Epithelial cell of proximal tubule (primary cell): ENCODE measurements at regions not wholly inside any gene's neighbourhood (a gene's known extent, or its start where the extent isn't known, plus 50 kb on each side); places are given as distances from the start of the nearest gene placed in this dataset.

Experiments used
- DNase-seq: peaks from one replicate; pipeline ENCODE4 v3.0.0-alpha.2; 2011; ENCODE audit warnings: low read depth
- H3K4me3 ChIP-seq: 2 replicates; pipeline ENCODE4 v1.5.1; 2011; ENCODE audit warnings: low read depth, mild to moderate bottlenecking, low read length
- CTCF ChIP-seq: conservative IDR thresholded peaks from 2 replicates; pipeline ENCODE4 v1.5.1; 2012; ENCODE audit warnings: low read depth, mild to moderate bottlenecking, low read length

GRCh38 chr6:126439040-126439439 is 99.1 kb downstream of the CENPW start:
- TF ChIP-seq CTCF, result no peak
- DNase-seq, result no peak
- H3K4me3 ChIP-seq, result no peak overlapping the region

GRCh38 chr6:126440923-126441322 is 101.0 kb downstream of the CENPW start:
- DNase-seq, result no peak
- no peak for TF ChIP-seq CTCF

GRCh38 chr6:126444659-126445273 is 104.9 kb downstream of the CENPW start:
- no peak overlapping the region for H3K4me3 ChIP-seq
- TF ChIP-seq CTCF, result no peak
- DNase-seq, result peak; percentile 12

More at GRCh38 chr6:126440923-126441322, 101.0 kb downstream of the CENPW start:
- no peak overlapping the region for H3K4me3 ChIP-seq

- DNase-seq, result no peak
- no peak overlapping the region for H3K4me3 ChIP-seq
- no peak for TF ChIP-seq CTCF
Measured at GRCh38 chr6:126446248-126446647, 106.3 kb downstream of the CENPW start.

GRCh38 chr6:126447367-126447766 is 107.5 kb downstream of the CENPW start:
- DNase-seq, result no peak
- TF ChIP-seq CTCF, result no peak
- H3K4me3 ChIP-seq, result no peak overlapping the region

- no peak for TF ChIP-seq CTCF
- no peak for DNase-seq
- no peak overlapping the region for H3K4me3 ChIP-seq
Measured at GRCh38 chr6:126461045-126461444, 121.1 kb downstream of the CENPW start.

- TF ChIP-seq CTCF, result no peak
- no peak for DNase-seq
- H3K4me3 ChIP-seq, result no peak overlapping the region
Measured at GRCh38 chr6:126464245-126464644, 124.3 kb downstream of the CENPW start.
